ENCODE measurements at regions not wholly inside any gene's neighbourhood (a gene's known extent, or its start where the extent isn't known, plus 50 kb on each side); places are given as distances from the start of the nearest gene placed in this dataset.

DNA sequence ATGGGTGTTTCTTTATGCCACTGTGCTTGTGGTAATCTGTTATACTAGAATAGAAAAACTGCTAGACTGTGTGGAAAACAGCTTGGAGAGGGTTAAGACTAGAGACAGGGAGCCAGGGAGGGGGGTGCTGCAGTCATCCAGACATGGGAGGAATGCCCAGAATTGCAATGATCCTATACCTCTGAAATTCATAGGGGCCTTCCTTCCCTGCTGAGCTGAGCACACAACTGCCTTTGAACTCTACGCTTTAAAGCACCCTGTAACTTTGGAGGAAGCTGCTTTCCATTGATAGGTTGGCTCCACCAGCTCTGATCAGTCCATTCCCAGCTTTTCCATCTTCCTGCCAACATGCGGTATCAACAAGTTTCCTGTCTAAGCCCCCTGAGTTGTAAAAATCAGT lies 155.9 kb upstream of the RASGEF1B start:
- TF ChIP-seq POLR2AphosphoS5 (IDR thresholded peaks at IDR 0.05): no peak
- no peak for TF ChIP-seq EZH2 (IDR thresholded peaks at IDR 0.05; ENCODE audit: borderline replicate concordance, insufficient read depth, low read length, poor library complexity, severe bottlenecking)
- TF ChIP-seq EP300 (conservative IDR thresholded peaks at IDR 0.05; ENCODE audit: poor library complexity, severe bottlenecking): no peak
